GM18502 (cell line): ENCODE measurements at regions not wholly inside any gene's neighbourhood (a gene's known extent, or its start where the extent isn't known, plus 50 kb on each side); places are given as distances from the start of the nearest gene placed in this dataset.
"Not testable (repeated sequence)": the region's sequence is repeated elsewhere in the genome, so short reads cannot be mapped to it uniquely, and the experiment has no call there.

Experiments used
- ATAC-seq: cut with Tn5 transposase; IDR thresholded peaks from one replicate; pipeline ENCODE4 v1.9.1; 2021; ENCODE audit warnings: mild to moderate bottlenecking; ENCODE audit not compliant: unreplicated experiment, poor library complexity

DNA sequence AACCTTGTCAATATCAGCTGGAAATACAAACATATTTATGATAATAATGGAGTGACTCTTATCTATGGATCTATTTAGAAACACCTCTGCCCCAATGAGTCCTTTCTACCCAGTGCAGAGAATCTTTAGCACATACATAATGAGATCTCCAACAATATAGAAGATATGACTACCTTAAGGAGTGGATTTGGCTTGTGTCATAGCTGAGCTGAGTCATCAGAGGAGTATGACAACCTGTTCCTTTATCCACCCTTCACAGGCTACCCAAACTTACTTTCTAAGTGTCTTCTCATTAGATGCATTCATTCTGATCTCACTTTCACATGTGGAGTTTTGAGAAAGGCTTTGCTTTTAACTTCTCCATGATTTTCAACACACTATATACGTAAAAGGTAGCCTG lies 1218.9 kb downstream of the DSC3 start:
- no peak for ATAC-seq

DNA sequence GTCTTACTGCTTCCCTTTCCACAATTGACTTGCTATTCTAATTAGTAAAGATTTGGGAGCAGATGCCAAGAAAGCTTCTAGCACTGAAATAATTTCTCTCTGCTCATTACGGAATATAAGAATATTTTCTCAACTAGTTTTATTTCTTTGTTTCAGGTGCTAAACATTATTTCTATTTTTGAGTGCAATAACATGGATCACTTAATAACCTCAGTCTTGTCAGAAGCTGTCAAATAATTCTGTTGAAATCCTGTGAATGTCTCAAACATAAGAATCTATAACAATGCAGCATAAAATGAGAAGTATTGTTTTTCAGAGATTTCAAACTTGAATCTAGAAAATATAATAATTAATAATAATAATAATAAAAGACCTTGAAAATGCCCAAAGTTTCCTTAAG lies 1221.0 kb downstream of the DSC3 start:
- no peak for ATAC-seq

- no peak for ATAC-seq
Observed at GRCh38 chr18:29811519-29811918, 1231.0 kb downstream of the DSC3 start.

DNA sequence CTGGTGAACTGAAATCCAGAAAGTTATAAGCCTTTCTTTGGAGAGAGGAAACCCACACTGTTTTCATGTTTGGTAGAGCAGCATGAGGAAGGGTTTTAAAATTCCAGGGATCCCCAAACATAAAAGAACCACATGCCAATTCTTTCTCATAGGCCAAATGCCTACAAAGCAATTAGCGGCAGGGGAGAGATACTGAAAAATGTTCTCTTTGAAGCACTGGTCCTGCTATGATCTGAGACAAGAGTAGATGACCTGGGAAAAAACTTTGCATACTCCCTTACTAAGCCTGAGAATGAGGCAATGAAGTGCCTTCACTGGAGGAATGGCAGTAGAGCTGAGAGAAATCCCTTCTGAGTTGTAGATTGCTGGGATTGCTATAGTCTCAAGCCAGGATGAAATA lies 1261.7 kb downstream of the DSC3 start:
- ATAC-seq: no peak

DNA sequence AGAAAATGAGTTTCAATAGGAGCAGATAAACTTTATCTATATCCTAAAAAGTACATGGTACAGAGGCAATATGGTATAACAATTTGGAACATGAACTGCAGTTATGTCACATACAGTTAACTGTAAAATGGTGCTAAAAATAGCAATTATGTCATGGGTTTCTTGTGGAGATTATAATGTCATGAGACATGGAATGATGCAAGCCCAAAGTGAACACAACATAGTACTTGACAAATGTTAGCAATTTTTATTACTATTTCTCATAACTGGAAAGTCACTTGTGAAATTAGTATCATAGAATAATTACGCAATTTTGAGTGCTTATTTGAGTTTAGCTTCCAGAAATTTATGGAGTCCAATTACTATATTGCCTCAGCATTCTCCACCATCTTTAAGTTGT lies 1263.4 kb downstream of the DSC3 start:
- no peak for ATAC-seq

DNA sequence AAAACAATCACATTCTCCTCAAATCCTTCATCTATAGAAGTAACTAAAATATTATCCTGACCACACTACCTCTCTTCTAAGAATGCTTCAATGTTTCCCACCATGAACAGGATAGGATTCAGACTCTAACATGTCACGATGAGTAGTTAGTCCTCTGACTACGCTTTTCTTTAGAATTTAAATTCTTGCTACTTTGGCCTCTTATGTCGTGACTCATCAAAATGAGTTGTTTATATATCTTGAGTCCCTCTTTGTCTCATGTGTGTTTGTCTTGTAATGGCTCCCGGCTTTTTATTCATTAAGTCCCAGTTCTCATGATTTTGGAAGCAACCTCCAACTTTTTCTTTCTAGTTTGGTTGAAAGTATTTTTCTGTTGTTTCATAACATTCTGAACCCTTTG lies 1289.2 kb downstream of the DSC3 start:
- no peak for ATAC-seq

GRCh38 chr18:29749704-29750103 lies 1292.8 kb downstream of the DSC3 start:
- ATAC-seq: no peak

- no peak for ATAC-seq
Observed at GRCh38 chr18:29741461-29741860, 1301.1 kb downstream of the DSC3 start.

- no peak for ATAC-seq
Observed at GRCh38 chr18:29737620-29738019, 1304.9 kb downstream of the DSC3 start.

- ATAC-seq: no peak
Observed at GRCh38 chr18:29737190-29737589, 1305.4 kb downstream of the DSC3 start.

GRCh38 chr18:29730073-29730472 lies 1312.5 kb downstream of the DSC3 start:
- ATAC-seq: no peak

DNA sequence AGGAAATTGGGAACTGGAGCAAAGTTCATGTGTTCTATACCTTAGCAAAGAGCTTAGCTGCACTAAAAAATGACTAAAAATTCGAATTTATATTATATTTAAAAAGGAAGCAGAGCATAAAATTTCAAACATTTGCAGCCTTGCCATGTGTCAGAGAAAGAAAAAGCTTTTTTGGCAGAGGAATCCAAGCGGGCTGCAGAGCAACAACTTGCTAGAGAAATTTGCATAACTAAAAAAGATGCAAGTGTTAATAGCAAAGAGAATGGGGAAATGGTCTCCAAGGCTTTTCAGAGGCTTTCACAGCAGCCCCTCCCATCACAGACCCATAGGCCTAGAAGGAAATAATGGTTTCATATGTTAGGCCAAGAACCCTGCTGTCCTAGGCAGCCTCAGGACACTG lies 1315.9 kb downstream of the DSC3 start:
- ATAC-seq: no peak

DNA sequence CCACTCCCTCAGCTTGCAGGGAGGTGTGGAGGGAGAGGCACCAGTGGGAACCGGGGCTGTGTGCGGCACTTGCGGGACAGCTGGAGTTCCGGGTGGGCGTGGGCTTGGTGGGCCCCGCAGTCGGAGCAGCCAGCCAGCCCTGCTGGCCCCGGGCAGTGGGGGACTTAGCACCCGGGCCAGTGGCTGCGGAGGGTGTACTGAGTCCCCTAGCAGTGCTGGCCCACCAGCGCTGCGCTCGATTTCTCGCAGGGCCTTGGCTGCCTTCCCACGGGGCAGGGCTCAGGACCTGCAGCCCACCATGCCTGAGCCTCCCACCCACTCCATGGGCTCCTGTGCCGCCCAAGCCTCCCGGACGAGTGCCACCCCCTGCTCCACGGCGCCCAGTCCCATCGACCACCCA lies 1319.1 kb downstream of the DSC3 start:
- ATAC-seq: not testable (repeated sequence)

DNA sequence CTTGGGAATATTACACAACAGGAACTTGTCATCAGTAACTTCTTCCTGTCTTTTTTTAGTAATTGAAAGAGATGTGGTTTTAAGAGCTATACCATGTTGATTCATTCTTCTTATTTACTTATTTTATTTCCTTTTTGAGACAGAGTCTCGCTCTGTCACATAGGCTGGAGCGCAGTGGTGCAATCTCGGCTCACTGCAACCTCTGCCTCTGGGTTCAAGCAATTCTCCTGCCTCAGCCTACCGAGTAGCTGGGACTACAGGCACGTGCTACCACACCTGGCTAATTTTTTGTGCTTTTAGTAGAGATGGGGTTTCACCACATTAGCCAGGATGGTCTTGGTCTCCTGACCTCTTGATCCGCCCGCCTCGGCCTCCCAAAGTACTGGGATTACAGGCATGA lies 1326.6 kb downstream of the DSC3 start:
- ATAC-seq: not testable (repeated sequence)

DNA sequence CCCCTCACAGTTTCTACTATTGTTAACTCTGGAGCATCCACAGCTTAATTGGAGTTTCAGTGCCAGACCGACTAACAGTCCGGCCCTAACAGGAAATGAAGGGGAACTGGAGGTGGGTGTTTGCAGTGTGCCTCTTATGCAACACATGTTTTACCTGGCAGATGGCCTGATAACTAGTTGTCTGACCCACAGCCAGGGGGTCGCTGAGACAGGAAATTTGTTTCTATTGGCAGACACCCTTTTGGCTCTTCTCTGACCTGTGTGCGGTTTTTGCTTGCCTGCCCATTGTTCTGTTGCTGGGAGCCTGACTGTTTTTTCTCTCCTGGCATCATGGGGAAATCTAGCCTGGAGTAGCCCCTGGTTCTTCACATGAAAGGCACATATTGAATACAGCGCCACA lies 1329.8 kb downstream of the DSC3 start:
- no peak for ATAC-seq

- ATAC-seq: no peak
Observed at GRCh38 chr18:29711932-29712331, 1330.6 kb downstream of the DSC3 start.

- no peak for ATAC-seq
Observed at GRCh38 chr18:29693334-29693733, 1349.2 kb downstream of the DSC3 start.

- no peak for ATAC-seq
Observed at GRCh38 chr18:29681578-29681977, 1361.0 kb downstream of the DSC3 start.

GRCh38 chr18:29664278-29665036 lies 1378.1 kb downstream of the DSC3 start:
- no peak for ATAC-seq

- ATAC-seq: no peak
Observed at GRCh38 chr18:29661924-29662323, 1380.6 kb downstream of the DSC3 start.

- no peak for ATAC-seq
Observed at GRCh38 chr18:29660777-29661176, 1381.8 kb downstream of the DSC3 start.

GRCh38 chr18:29653671-29654215 lies 1388.8 kb downstream of the DSC3 start:
- ATAC-seq: no peak
